22Rv1 (cell line): ENCODE measurements at regions not wholly inside any gene's neighbourhood (a gene's known extent, or its start where the extent isn't known, plus 50 kb on each side); places are given as distances from the start of the nearest gene placed in this dataset.
"Not testable (repeated sequence)": the region's sequence is repeated elsewhere in the genome, so short reads cannot be mapped to it uniquely, and the experiment has no call there.

Experiments
- H3K27ac ChIP-seq: fragments of 450-650 bp; 2 replicates; pipeline ENCODE4 v1.5.1; 2017
- ZFX ChIP-seq: fragments of 450-650 bp; IDR thresholded peaks from 2 replicates; pipeline ENCODE4 v1.6.1; 2017; ENCODE audit warnings: antibody characterized with exemption, borderline replicate concordance
- TF ChIP-seq, protein P1 (sequence below): fragments of 450-650 bp; IDR thresholded peaks from 2 replicates; pipeline ENCODE4 v1.5.1; 2017; ENCODE audit warnings: mild to moderate bottlenecking

DNA sequence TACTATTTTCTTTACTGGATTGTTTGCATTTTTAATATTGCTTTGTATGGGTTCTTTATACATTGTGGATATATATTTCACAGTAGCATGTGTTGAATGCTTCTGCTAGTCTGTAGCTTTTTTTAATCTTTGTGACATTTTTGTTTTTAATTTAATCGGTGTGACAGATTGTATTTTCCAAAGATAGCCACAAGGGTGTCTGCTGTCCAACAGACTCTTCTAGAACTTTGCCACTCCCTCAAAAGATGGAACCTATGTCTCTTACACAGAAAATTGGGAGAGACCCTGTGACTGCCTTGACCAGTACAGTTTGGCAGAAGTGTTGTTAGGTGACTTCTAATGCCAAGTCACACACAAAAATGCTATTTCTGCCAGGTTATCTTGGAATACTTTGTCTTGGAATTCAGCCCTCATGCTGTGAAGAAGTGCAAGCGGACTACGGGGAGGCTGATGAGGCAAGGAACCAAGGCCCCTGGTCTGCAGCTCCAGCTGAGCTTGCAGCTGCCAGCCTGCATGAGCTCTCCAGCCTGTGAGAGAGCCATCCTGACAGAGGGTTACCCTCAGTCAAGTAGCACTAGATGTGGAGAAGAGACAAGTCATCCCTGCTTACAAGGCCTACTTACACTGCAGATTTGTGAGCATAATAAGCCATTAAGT, 110.8 kb downstream of the TDRD15 start:
- H3K27ac ChIP-seq: no peak overlapping the region
- no peak for TF ChIP-seq ZFX

DNA sequence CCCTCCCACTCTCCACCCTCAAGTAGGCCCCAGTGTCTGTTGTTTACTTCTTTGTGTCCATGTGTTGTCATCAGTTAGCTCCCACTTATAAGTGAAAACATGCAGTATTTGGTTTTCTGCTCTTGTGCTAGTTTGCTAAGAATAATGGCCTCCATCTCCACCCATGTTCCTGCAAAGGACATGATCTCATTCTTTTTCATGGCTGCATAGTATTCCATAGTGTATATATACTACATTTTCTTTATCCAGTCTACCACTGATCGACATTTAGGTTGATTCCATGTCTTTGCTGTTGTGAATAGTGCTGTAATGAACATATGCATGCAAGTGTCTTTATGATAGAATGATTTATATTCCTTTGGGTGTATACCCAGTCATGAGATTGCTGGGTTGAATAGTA, 116.0 kb downstream of the TDRD15 start:
- not testable (repeated sequence) for H3K27ac ChIP-seq

DNA sequence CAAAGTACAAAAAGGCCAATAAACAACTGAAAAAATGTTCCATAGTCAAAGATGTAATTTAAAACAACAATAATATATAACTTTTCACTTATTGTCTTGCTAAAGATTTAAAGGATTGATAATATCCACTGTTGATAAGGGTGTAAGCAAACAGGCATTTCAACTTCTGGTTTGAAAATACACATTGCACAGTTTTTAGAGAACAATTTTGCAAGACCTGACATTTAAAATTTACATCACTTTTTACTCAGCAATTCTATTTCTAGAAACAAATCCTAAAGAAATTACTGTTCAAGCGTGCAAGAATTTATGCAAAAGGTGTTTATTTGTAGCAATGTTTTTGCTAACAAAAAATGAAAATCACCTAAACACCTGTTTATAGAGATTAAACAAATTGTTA, 120.4 kb downstream of the TDRD15 start:
- no peak for TF ChIP-seq ZFX
- TF ChIP-seq, protein P1, sequence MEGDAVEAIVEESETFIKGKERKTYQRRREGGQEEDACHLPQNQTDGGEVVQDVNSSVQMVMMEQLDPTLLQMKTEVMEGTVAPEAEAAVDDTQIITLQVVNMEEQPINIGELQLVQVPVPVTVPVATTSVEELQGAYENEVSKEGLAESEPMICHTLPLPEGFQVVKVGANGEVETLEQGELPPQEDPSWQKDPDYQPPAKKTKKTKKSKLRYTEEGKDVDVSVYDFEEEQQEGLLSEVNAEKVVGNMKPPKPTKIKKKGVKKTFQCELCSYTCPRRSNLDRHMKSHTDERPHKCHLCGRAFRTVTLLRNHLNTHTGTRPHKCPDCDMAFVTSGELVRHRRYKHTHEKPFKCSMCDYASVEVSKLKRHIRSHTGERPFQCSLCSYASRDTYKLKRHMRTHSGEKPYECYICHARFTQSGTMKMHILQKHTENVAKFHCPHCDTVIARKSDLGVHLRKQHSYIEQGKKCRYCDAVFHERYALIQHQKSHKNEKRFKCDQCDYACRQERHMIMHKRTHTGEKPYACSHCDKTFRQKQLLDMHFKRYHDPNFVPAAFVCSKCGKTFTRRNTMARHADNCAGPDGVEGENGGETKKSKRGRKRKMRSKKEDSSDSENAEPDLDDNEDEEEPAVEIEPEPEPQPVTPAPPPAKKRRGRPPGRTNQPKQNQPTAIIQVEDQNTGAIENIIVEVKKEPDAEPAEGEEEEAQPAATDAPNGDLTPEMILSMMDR: no peak

DNA sequence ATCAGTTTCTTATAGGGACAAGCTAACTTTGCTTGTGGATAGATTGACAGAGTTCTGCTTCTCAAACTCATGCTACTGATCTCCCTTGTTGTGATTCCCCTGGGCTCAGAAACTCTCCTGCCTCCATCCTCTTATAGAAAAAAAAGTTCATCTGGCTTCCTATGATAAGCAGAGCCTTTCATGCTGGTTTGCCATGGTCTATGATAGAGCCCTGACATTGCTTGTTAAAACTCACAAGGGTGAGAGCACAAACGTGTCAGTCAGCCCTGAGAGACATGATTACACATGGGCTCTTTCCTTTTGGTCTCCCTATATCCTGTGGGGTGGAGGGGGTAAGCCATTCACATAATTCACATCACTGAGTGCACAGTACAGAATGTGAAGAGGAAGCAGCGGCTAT, 121.8 kb downstream of the TDRD15 start:
- no peak overlapping the region for H3K27ac ChIP-seq
- TF ChIP-seq, protein P1: no peak
- TF ChIP-seq ZFX: no peak

More for the DNA sequence above, 120.4 kb downstream of the TDRD15 start:
- no peak overlapping the region for H3K27ac ChIP-seq

DNA sequence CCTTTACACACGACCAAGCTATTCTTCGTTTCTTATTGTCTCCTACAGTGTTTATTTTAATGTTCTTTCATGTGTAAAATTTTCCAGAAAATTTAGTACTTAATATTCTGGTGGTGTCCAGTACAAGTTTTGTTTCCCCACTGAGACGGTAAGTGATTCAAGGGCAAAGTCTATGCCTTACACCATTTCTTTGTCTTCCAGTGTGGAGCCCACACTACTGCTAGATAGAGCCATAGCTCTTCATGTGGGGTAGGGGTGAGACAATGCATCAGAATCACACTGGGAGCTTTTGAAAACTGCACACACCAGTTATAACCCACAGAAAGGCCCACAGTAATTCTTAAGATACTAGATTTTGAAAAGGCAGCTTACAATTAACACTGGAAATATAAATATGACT, 125.6 kb downstream of the TDRD15 start:
- TF ChIP-seq, protein P1: no peak
- no peak for TF ChIP-seq ZFX
- H3K27ac ChIP-seq: no peak overlapping the region

DNA sequence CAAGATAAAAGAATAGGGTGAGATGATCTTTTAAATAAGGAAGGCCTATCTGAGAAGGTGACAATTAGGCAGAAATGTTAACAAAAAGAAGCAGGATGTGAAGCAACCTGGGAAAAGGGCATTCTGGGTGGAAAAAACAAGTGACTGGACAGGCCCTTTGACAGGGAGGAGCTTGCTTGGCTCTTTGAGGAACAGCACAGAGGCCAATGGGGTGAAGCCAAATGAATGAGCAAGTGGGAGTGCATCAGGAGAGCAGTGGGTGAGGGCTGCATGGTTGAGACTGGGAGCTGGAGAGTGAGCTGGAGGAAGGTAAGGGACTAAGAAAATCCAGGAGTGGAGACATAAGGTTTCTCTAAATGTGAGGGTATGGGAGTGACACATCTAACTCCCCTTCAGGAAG, 126.9 kb downstream of the TDRD15 start:
- TF ChIP-seq, protein P1: no peak
- no peak for TF ChIP-seq ZFX
- no peak overlapping the region for H3K27ac ChIP-seq

DNA sequence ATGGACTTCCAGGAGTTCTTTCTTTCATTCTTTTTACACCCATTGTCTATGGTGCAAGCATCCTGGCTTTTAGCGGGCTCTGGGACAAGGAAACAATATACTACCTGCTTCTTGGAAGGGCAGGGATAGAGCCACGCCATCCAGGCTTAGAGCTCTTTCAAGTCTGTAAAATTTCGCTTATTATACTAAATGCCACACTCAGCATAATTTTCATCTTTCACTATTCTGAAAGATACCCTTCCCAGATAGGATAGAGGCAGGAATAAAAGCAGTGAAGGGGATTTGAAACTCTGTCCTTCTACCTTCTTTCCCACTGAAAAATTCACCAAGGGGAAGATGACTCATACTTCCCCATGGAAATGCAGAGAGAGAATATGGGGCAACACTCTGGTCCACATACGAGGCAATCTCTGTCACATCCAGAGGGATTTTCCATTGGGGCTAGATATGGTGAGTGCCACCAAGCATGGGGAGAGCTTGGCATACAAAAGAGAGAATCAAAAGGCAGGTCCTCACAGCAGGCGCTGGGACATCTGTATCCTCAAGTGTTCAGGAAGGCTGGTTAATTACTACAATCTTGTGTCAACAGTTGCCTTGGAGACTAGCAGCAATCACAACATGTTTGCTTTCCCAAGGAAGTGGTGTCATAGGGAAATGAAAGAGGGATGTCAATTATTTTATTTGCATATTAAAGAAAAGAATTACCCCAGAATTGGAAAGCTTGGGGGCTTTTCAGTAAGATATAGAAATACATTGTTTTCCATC, 127.6 kb downstream of the TDRD15 start:
- no peak for TF ChIP-seq ZFX
- TF ChIP-seq, protein P1: no peak

DNA sequence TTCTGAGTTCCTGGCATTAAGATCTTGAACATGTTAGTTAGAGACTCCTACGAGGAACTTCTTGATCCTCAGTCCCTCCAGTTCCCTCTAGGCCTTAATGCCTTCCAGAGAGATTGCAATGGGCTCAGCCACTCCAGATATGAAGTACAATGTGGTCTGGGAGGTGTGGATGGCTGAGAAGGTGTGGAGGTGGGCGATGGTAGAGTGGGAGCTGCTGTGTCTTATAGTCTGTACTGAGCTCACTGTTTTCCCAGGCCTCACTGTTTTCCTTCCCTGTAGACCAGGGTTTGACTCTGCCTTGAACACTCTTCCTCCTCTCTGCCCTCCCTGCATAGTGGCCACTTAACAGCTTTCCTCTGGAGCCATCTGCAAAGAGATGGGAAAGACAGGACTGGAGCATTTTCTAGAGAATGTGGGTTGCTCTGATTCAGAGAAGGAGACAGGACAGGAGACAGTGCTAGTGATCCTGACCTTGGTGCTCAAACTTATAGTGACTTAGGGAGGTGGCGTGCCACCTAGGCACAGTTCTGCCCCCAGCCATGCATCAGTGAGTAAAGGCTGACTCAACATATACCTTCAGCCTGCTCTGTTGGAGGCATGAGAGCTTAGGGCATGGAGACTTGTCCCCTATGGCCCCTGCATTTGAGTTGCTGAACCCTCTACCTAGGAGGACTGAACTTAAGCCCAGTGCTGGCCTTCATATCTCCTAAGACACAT, 129.7 kb downstream of the TDRD15 start:
- H3K27ac ChIP-seq: no peak overlapping the region
- no peak for TF ChIP-seq ZFX
- TF ChIP-seq, protein P1: no peak

More for the DNA sequence above, 127.6 kb downstream of the TDRD15 start:
- H3K27ac ChIP-seq: no peak overlapping the region
